Suprapubic skin (tissue), 3 donors: ENCODE measurements at regions not wholly inside any gene's neighbourhood (a gene's known extent, or its start where the extent isn't known, plus 50 kb on each side); places are given as distances from the start of the nearest gene placed in this dataset.

Source experiments
- CTCF ChIP-seq, 2 donors: fragments of 200-600 bp in 1 of 2; fragments of 450-650 bp in 1 of 2; sonication (generic) in 1 of 2; IDR thresholded peaks; one replicate each; pipeline ENCODE4 v1.5.1; 2016 to 2019; ENCODE audit warnings: antibody characterized with exemption in 2 of 2, mild to moderate bottlenecking in 1 of 2, moderate library complexity in 1 of 2
- POLR2A ChIP-seq, 2 donors: fragments of 450-650 bp; IDR thresholded peaks; one replicate each; pipeline ENCODE4 v1.6.1; 2017; ENCODE audit warnings: antibody characterized with exemption in 2 of 2, mild to moderate bottlenecking in 2 of 2, moderate library complexity in 2 of 2

DNA sequence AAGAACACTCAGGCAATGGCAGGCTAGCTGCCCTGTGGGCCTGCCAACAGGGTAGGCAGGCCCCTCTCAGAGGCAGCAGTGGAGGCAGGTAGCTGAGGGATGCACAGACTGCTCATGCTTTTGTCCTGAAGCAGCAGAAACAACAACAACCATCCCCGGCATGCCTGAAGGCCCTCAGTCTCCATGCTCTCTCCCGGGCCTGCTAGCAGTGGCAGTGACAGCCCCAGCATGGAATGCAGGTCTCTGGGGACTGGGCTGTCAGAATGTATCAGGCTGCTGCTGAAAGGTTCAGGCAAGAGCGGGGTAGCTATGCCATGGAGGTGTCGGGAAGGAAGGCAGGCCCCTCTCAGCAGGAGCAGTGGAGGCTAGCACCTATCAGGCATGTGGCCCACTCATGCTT lies 209.8 kb downstream of the KCNJ3 start:
- TF ChIP-seq CTCF (IDR thresholded peaks at IDR 0.05), result no peak
- TF ChIP-seq POLR2A (IDR thresholded peaks at IDR 0.05), result no peak
